Spleen (tissue), 11 donors: ENCODE measurements at regions not wholly inside any gene's neighbourhood (a gene's known extent, or its start where the extent isn't known, plus 50 kb on each side); places are given as distances from the start of the nearest gene placed in this dataset.

Source experiments
- DNase-seq: peaks from one replicate; pipeline ENCODE4 v3.0.0-alpha.2; 2020
- H3K27ac ChIP-seq, 8 donors: fragments of 200-600 bp; sonication (generic) in 7 of 8; 1 replicate in 4 of 8; 2 replicates in 4 of 8; pipeline versions ENCODE4 v1.5.0 to v1.8.0; 2016 to 2021; ENCODE audit warnings: inconsistent platforms in 4 of 8, mild to moderate bottlenecking in 4 of 8, moderate library complexity in 1 of 8
- H3K27me3 ChIP-seq, 7 donors: fragments of 200-600 bp; sonication (generic) in 6 of 7; replicated peaks in 1 of 7; 1 replicate in 4 of 7; 2 replicates in 3 of 7; pipeline versions ENCODE4 v1.5.0 to v1.8.0; 2016 to 2021; ENCODE audit warnings: inconsistent platforms in 3 of 7, mild to moderate bottlenecking in 1 of 7
- H3K36me3 ChIP-seq, 6 donors: fragments of 200-600 bp; sonication (generic) in 5 of 6; 1 replicate in 4 of 6; 2 replicates in 2 of 6; pipeline versions ENCODE4 v1.5.0 to v1.8.0; 2016 to 2021; ENCODE audit warnings: inconsistent platforms in 2 of 6
- H3K4me1 ChIP-seq, 6 donors: fragments of 200-600 bp; sonication (generic) in 5 of 6; 1 replicate in 3 of 6; 2 replicates in 3 of 6; pipeline versions ENCODE4 v1.5.0 to v1.8.0; 2016 to 2021; ENCODE audit warnings: inconsistent platforms in 3 of 6
- H3K4me3 ChIP-seq, 8 donors: fragments of 200-600 bp; sonication (generic) in 7 of 8; 1 replicate in 4 of 8; 2 replicates in 4 of 8; pipeline versions ENCODE4 v1.5.0 to v1.8.0; 2016 to 2021; ENCODE audit warnings: inconsistent platforms in 4 of 8, mild to moderate bottlenecking in 4 of 8, moderate library complexity in 2 of 8
- H3K9me3 ChIP-seq, 8 donors: fragments of 200-600 bp; sonication (generic) in 7 of 8; 1 replicate in 4 of 8; 2 replicates in 4 of 8; pipeline versions ENCODE4 v1.5.0 to v1.8.0; 2016 to 2021; ENCODE audit warnings: inconsistent platforms in 4 of 8
- CTCF ChIP-seq, 11 experiments: fragments of 200-600 bp in 7 of 11; fragments of 450-650 bp in 4 of 11; sonication (generic) in 4 of 11; IDR thresholded peaks in 8 of 11; conservative IDR thresholded peaks in 3 of 11; 1 replicate in 7 of 11; 2 replicates in 4 of 11; pipeline versions ENCODE4 v1.4.0 to v1.8.0; 2016 to 2021; ENCODE audit warnings: antibody characterized with exemption in 11 of 11, inconsistent platforms in 4 of 11, mild to moderate bottlenecking in 1 of 11
- POLR2A ChIP-seq, 3 donors: fragments of 450-650 bp; IDR thresholded peaks; one replicate each; pipeline ENCODE4 v1.5.1; 2017; ENCODE audit warnings: antibody characterized with exemption in 3 of 3, mild to moderate bottlenecking in 1 of 3
- POLR2AphosphoS5 ChIP-seq, 3 donors: sonication (generic); formaldehyde crosslinking; IDR thresholded peaks; one replicate each; pipeline ENCODE4 v1.5.1; 2017; ENCODE audit warnings: antibody characterized with exemption in 3 of 3
- WGBS, 5 donors: extraction: QIAGEN DNeasy Blood & Tissue Kit in 3 of 5; methylation state at CpG; one replicate each; pipeline versions ENCODE4 v1.1.5 to v1.1.7; 2013 to 2018; 5-methylcytosine and 5-hydroxymethylcytosine counted together
- intact Hi-C: fragments of 100-400 bp; cut with DNase I; formaldehyde crosslinking; loops from one replicate; pipeline ENCODE4 v1.15.0; 2023; ENCODE audit warnings: low total_unique reads
- donor health status: healthy with polysubstance abuse.
- donor health status: DM: no; HTN: no; CAD: no; lungs with moderate emphysema.
- donor health status: DM: no; HTN: no; CAD: no.
- donor health status: Bipolar disorder and iron deficiency.
- donor health status: healthy.
- donor health status: DM: no; HTN: no; CAD: no.
- donor health status: DM: yes; HTN: yes; CAD: no.

GRCh38 chr5:173806270-173807035 lies 81.7 kb upstream of the CPEB4 start:
- Histone ChIP-seq H3K27ac (no peak overlapping the region), H3K27me3 (no peaks in the 10 kb centered on the region), H3K36me3 (no peaks in the 10 kb centered on the region), H3K9me3 (peaks cover 0 to 8% (median 2%) of the 10 kb centered on the region in 8 donors), H3K4me1 (peaks cover 0 to 34% (median 6%) of the 10 kb centered on the region in 6 donors), H3K4me3 (no peak overlapping the region)
- intact Hi-C loops: no loop called here
- no peak for DNase-seq
- WGBS, 5 donors: 58 to 89% (median 76%) methylated on average over 7 of the region's 7 CpGs
- TF ChIP-seq CTCF (IDR thresholded peaks at IDR 0.05 in 8 of 11, conservative IDR thresholded peaks at IDR 0.05 in 3 of 11) (no peak), POLR2A (IDR thresholded peaks at IDR 0.05) (no peak), POLR2AphosphoS5 (IDR thresholded peaks at IDR 0.05) (no peak)

GRCh38 chr5:173807181-173807655 lies 80.9 kb upstream of the CPEB4 start:
- TF ChIP-seq POLR2A (IDR thresholded peaks at IDR 0.05): no peak
- no peak for TF ChIP-seq CTCF (IDR thresholded peaks at IDR 0.05 in 8 of 11, conservative IDR thresholded peaks at IDR 0.05 in 3 of 11)
- TF ChIP-seq POLR2AphosphoS5 (IDR thresholded peaks at IDR 0.05): no peak
- WGBS, 5 donors: 83 to 89% (median 85%) methylated on average over 17 of the region's 17 CpGs
- peaks cover 0 to 8% (median 2%) of the 10 kb centered on the region in 8 donors for H3K9me3 ChIP-seq
- intact Hi-C loops: no loop called here
- H3K4me1 ChIP-seq: peaks cover 0 to 32% (median 6%) of the 10 kb centered on the region in 6 donors
- no peak overlapping the region for H3K27ac ChIP-seq
- H3K27me3 ChIP-seq: no peaks in the 10 kb centered on the region
- H3K36me3 ChIP-seq: no peaks in the 10 kb centered on the region
- DNase-seq: no peak
- H3K4me3 ChIP-seq: no peak overlapping the region

GRCh38 chr5:173808079-173808808 lies 79.9 kb upstream of the CPEB4 start:
- no peaks in the 10 kb centered on the region for H3K36me3 ChIP-seq
- H3K27ac ChIP-seq: peak overlapping the region in 1 of 8 donors; percentile 21
- no peak overlapping the region for H3K4me3 ChIP-seq
- H3K4me1 ChIP-seq: peaks cover 0 to 28% (median 6%) of the 10 kb centered on the region in 6 donors
- H3K9me3 ChIP-seq: peaks cover 0 to 8% (median 2%) of the 10 kb centered on the region in 8 donors
- WGBS, 5 donors: 56 to 77% (median 63%) methylated on average over 9 of the region's 9 CpGs
- TF ChIP-seq POLR2A (IDR thresholded peaks at IDR 0.05) (no peak), POLR2AphosphoS5 (IDR thresholded peaks at IDR 0.05) (no peak), CTCF (IDR thresholded peaks at IDR 0.05 in 8 of 11, conservative IDR thresholded peaks at IDR 0.05 in 3 of 11) (no peak)
- intact Hi-C loops: no loop called here
- DNase-seq: no peak
- no peaks in the 10 kb centered on the region for H3K27me3 ChIP-seq

- no peak overlapping the region for H3K27ac ChIP-seq
- intact Hi-C loops: no loop called here
- no peaks in the 10 kb centered on the region for H3K27me3 ChIP-seq
- H3K4me1 ChIP-seq: peaks cover 0 to 28% (median 6%) of the 10 kb centered on the region in 6 donors
- DNase-seq: no peak
- peaks cover 0 to 8% (median 2%) of the 10 kb centered on the region in 8 donors for H3K9me3 ChIP-seq
- H3K4me3 ChIP-seq: no peak overlapping the region
- TF ChIP-seq CTCF (IDR thresholded peaks at IDR 0.05 in 8 of 11, conservative IDR thresholded peaks at IDR 0.05 in 3 of 11) (no peak), POLR2AphosphoS5 (IDR thresholded peaks at IDR 0.05) (no peak), POLR2A (IDR thresholded peaks at IDR 0.05) (no peak)
- no peaks in the 10 kb centered on the region for H3K36me3 ChIP-seq
- WGBS, 5 donors: 75 to 83% (median 81%) methylated on average over 6 of the region's 6 CpGs
Measured at GRCh38 chr5:173809014-173809413, 79.1 kb upstream of the CPEB4 start.
